ENCODE measurements at regions not wholly inside any gene's neighbourhood (a gene's known extent, or its start where the extent isn't known, plus 50 kb on each side); places are given as distances from the start of the nearest gene placed in this dataset.

- DNase-seq (ENCODE audit: low read depth), result no peak
Observed at GRCh38 chr16:86740298-86740697, 161.9 kb downstream of the FOXL1 start.

DNA sequence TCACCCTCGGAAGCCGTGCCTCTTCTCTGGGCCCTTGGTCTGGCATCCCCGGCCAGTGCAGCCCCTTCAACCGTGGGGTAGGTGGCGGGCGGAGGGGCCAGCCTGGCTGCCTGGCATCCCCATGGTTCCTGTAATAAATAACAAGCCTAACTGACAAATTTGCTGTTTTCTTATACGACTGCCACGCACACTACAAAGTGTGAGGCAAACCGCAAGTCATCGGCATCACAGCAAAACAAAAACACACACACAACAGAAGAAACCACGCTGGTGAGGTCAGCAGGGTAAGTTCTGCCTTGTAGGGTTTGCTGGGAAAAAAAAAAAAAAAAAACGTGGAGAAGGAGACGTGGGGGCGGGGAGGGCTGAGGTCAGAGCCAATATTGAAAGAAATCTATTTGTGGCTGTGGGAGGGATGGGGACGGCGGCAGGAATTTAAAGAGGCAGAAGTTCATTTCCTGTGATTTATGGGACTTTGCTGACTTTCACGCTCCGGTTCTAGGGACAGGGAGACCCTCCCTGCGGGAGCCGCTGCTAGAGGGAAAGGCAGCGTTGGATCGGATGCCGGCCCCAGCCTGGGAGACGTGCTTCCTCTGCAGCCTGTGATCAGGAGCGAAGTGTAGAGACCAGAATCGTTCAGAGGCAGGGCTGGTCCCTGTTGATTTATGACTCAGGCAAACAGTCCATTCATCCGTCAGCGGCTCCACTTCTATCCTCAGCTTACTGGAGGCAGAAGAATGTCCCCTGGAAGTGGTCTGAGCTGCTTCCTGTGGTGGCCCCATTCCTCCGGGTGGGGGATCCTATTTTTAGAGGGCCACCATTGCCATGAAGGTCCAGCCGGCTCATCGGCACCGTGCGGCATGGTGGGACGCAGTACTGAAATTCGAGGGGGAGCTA lies 162.8 kb downstream of the FOXL1 start:
- DNase-seq (ENCODE audit: low read depth), result no peak

DNA sequence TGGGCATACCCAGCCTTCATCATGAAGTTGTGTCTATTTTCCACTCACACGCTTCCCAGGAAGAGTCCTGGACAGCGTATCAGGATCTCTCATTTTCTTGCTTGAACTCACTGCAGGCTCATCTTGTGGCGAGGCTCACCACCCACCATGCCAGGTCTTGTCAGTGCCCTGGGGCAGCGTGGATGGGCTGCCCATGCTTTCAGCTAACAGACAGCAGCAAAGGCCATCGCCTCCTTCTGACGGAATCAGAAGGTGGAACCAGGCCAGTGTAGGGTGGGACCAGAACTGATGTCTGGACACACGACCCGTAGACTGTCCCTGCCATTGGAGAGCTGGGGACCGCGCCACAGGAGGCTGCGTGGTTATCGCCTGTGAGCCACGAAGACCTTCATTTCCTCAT lies 169.4 kb downstream of the FOXL1 start:
- no peak for DNase-seq (ENCODE audit: low read depth)

GRCh38 chr16:86748652-86749051 lies 170.3 kb downstream of the FOXL1 start:
- DNase-seq (ENCODE audit: low read depth), result no peak

DNA sequence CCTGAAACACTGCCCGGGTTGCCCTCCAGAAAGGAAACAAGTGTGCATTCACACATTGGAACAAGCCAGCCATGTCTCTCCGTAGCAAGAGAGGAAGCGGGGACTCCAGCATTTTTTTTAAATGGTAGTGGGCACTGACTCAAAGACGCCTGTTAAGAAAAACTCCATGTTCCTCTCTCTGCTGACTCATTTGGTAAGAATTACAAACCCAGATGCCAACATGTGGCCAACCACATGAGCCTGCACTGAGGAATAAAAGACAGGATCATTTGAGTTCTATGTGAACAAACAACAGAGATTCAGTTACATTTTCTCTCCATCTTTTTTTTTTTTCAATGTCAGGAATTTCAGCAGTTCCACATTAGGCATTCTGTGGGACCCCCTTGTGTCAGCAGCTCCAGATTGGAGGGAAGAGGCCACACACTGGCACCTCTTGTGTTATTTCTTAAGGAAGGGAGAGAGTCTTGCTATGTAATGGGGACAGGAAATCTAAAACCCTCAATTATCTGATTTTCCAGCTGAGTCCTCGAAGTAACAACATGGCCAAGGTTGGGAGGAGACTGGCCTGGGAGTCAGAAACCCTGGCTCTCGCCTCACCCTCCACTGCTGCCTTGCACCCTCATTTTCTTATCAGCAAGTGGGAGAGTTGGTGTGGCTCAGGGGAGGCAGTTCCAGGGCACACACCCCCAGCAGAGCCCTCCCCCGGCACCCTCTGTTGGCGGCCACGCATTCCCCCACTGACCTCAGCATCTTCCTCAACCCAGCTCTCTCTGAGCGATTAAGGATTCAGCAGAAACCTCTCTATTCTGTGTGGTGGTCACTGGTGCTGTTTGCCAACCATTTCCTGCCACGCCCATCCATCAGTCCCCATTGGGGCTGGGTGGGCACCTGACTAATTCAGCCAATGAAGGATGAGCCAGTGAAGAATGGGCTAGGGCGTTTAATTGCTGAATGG lies 173.0 kb downstream of the FOXL1 start:
- no peak for DNase-seq (ENCODE audit: low read depth)

DNA sequence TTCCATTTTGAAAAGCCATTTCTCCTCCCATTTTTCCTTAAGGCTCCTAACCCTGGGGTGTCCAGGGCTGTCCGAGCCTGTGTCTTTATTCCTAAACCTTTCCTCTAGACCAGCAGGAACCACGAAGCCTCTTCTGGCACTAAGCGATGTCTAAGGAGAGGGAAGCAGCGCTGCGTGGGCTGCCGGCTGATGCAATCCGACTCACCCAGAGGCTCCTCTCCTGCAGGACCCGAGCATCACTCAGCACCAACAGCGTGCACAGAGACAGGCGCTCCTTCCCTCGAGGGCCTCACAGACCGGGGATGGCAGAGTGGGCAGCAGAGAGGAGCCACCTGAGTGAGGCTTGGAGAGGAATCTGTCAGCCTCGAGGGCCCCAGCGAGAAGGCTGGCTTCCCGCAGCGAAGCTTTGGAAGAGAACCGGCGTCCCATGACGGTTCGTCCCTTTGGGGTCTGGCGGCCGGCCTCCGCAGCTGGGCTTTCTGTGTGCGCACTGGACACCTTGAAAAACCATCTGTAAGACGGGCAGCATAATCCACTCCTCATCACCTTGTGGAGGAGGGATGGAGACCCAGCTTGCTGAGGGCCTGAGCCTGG lies 174.3 kb downstream of the FOXL1 start:
- DNase-seq (ENCODE audit: low read depth), result no peak

- DNase-seq (ENCODE audit: low read depth), result no peak
Observed at GRCh38 chr16:86753399-86753798, 175.1 kb downstream of the FOXL1 start.

GRCh38 chr16:86755571-86756006 lies 177.2 kb downstream of the FOXL1 start:
- DNase-seq (ENCODE audit: low read depth), result no peak

GRCh38 chr16:86756882-86757703 lies 178.7 kb downstream of the FOXL1 start:
- no peak for DNase-seq (ENCODE audit: low read depth)

- DNase-seq (ENCODE audit: low read depth), result no peak
Observed at GRCh38 chr16:86757704-86758040, 179.3 kb downstream of the FOXL1 start.

DNA sequence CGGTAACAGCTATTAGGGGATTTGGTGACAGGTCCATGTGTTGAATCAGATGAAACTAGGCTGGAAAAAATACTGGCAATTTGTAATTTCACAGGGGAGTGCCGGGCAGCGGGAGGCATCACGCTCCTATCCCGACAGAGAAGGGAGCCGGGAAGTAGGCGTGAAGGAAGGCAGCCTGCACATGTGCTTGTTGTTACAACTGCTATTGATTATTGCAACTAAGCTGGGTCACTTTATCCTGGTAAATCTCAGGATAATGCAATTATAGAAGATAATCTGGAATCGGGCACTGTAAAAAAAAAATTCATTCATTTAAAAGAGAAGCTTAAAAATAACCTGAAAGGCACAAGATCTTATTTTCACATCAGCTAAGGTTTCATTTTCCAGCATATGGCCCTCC lies 180.6 kb downstream of the FOXL1 start:
- no peak for DNase-seq (ENCODE audit: low read depth)

DNA sequence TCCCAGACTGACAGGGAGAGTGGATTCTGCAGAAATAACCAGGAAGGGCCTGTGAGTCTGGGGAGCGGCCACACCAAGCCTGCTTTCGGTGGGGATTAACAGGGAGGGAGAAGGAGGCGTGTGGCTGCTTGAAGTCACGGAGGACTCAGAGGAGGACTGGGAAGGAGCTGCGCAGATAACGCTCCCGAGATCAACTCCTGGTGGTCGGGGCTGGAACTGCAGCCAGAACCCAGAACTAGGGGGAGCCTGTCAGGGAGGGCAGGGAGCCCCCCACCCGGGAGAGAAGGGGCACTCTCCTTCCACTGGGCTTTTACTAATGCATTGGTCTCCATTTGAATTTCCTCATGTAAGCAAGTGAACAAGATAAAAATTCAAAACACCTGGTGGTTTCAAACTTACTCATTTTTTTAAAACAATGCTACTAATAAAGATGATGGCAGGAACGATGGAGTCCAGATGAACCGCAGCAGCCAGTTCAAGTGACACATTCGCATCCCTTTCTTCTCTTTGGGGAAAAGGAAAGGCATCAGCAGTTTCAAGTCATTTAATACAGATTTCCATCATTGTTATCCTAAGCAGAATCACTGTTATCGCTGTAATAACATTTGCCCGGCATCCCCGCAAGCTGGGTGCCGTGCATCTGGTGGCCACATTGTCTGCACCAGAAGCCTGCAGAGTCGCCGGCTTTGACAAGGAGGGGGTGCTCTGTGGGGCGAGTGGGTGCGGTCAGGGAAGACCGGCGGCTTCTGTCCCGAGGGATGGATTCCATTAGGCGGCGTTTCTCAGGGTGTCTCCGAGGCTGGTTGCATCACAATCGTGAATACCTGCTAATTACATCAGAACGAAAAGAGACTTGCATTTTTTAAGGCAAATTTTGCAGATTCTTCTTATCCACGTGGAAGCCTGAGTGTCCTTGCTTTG lies 183.0 kb downstream of the FOXL1 start:
- DNase-seq (ENCODE audit: low read depth), result no peak

DNA sequence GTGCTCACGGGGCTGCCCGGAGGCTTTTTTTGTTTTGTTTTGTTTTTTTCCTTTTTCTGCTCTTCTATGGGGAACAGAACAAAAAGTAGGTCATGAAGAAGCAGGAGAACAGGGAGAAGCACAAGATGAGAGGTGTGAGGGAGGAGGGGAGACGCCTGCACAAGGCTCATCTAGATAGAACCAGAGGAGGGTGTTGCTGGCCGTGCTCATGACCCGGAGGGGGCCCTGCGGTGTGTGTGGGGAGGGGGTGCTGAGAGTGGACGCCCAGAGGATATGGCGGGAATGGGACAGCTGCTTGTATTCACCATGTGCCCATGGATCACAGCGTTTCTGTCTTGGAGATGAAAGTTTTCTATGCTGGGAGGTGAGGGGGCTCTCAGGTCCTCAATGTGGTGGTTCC lies 183.7 kb downstream of the FOXL1 start:
- DNase-seq (ENCODE audit: low read depth), result no peak

- no peak for DNase-seq (ENCODE audit: low read depth)
Observed at GRCh38 chr16:86763819-86764218, 185.5 kb downstream of the FOXL1 start.

GRCh38 chr16:86764551-86764950 lies 186.2 kb downstream of the FOXL1 start:
- no peak for DNase-seq (ENCODE audit: low read depth)

- no peak for DNase-seq (ENCODE audit: low read depth)
Observed at GRCh38 chr16:86765389-86766026, 187.2 kb downstream of the FOXL1 start.

DNA sequence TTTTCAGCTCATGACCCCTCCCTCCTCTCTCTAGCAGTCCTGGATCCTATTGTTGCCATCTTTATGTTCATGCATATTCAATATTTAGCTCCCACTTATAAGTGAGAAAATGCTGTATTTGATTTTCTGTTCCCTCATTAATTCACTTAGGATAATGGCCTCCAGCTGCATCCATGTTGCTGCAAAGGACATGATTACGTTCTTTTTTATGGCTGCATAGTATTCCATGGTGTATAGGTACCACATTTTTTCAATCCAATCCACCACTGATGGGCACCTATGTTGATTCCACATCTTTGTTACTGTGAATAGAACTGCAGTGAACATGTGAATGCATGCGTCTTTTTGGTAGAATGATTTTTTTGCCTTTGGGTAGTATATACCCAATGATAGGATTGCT lies 188.4 kb downstream of the FOXL1 start:
- no peak for DNase-seq (ENCODE audit: low read depth)

GRCh38 chr16:86768228-86768791 lies 190.0 kb downstream of the FOXL1 start:
- no peak for DNase-seq (ENCODE audit: low read depth)

DNA sequence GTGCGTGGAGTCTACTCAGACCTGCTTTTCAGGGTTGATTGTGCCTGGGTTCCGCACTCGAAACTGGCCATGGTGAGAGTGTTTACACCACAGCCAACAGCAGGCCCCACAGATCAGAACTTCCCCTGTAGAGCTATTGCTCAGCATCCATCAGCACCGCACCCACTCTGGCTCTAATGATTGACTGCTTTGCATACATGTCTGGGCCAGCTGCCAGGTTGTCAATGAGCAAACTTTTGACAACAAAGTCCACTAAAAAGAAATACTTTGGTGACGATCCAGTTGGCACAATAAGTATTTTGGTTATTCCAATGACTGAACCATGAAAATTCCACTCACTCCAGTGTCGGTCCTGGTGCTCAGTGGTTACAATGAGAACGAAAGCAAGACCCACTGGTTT lies 190.7 kb downstream of the FOXL1 start:
- no peak for DNase-seq (ENCODE audit: low read depth)
